ENCODE measurements at regions not wholly inside any gene's neighbourhood (a gene's known extent, or its start where the extent isn't known, plus 50 kb on each side); places are given as distances from the start of the nearest gene placed in this dataset.

GRCh38 chr2:39858677-39859076 lies 79.6 kb upstream of the THUMPD2 start (continued):
- no peak for TF ChIP-seq ZSCAN18 (tag by site-specific recombination; IDR thresholded peaks at IDR 0.05)

- no peaks in the 10 kb centered on the region for H3K4me1 ChIP-seq (ENCODE audit: control insufficient read depth, insufficient read depth, low read length)
- H3K4me3 ChIP-seq (ENCODE audit: low read depth, low read length): no peak overlapping the region
- TF ChIP-seq ZNF555 (tag by site-specific recombination; conservative IDR thresholded peaks at IDR 0.05) (no peak), ZNF600 (tag by site-specific recombination; IDR thresholded peaks at IDR 0.05) (no peak), ZNF529 (tag by site-specific recombination; IDR thresholded peaks at IDR 0.05; ENCODE audit: insufficient replicate concordance) (no peak), BCL11A (tag by site-specific recombination; IDR thresholded peaks at IDR 0.05; ENCODE audit: low read depth) (no peak), ZNF521 (tag by site-specific recombination; IDR thresholded peaks at IDR 0.05) (no peak), ZNF148 (tag by site-specific recombination; IDR thresholded peaks at IDR 0.05; ENCODE audit: borderline replicate concordance) (no peak), ZNF776 (tag by site-specific recombination; IDR thresholded peaks at IDR 0.05; ENCODE audit: borderline replicate concordance) (no peak), ZNF629 (tag by site-specific recombination; IDR thresholded peaks at IDR 0.05) (no peak), ZNF449 (tag by site-specific recombination; IDR thresholded peaks at IDR 0.05) (no peak), KLF7 (tag by site-specific recombination; IDR thresholded peaks at IDR 0.05; ENCODE audit: borderline replicate concordance) (no peak), ZNF211 (tag by site-specific recombination; IDR thresholded peaks at IDR 0.05; ENCODE audit: low read depth) (no peak), ZNF560 (tag by site-specific recombination; IDR thresholded peaks at IDR 0.05; ENCODE audit: borderline replicate concordance) (no peak), EGR2 (tag by site-specific recombination; IDR thresholded peaks at IDR 0.05; ENCODE audit: low read depth) (no peak), ZNF174 (tag by site-specific recombination; IDR thresholded peaks at IDR 0.05) (no peak), HOXC10 (CRISPR knock-in tag; IDR thresholded peaks at IDR 0.05) (no peak)
- H3K36me3 ChIP-seq (ENCODE audit: control insufficient read depth in 2 of 2, insufficient read depth in 1 of 2, low read length in 2 of 2): no peaks in the 10 kb centered on the region
- no peaks in the 10 kb centered on the region for H3K9me3 ChIP-seq (ENCODE audit: control insufficient read depth, insufficient read depth, low read depth, low read length)
- CTCF ChIA-PET: no interaction called here
- POLR2A ChIA-PET: interaction anchor here (0.5 kb wide), 1 partner anchor 19 kb away, joined by 3 read pairs; no protein-coding TSS in a partner anchor
- H3K27ac ChIP-seq (ENCODE audit: extremely low read depth, low read depth, low read length): no peak overlapping the region
These were observed 76.8 kb upstream of the THUMPD2 start for GRCh38 chr2:39855856-39856255.

GRCh38 chr2:39854771-39855170 lies 75.7 kb upstream of the THUMPD2 start:
- ChIA-PET CTCF (interaction anchor here (0.6 kb wide), 1 partner anchor 1642 kb away, joined by 4 read pairs; no protein-coding TSS in a partner anchor), POLR2A (no interaction called here)
- Histone ChIP-seq H3K27ac (ENCODE audit: extremely low read depth, low read depth, low read length) (no peak overlapping the region), H3K9me3 (ENCODE audit: control insufficient read depth, insufficient read depth, low read depth, low read length) (no peaks in the 10 kb centered on the region), H3K4me3 (ENCODE audit: low read depth, low read length) (no peak overlapping the region), H3K4me1 (ENCODE audit: control insufficient read depth, insufficient read depth, low read length) (no peaks in the 10 kb centered on the region), H3K36me3 (ENCODE audit: control insufficient read depth in 2 of 2, insufficient read depth in 1 of 2, low read length in 2 of 2) (no peaks in the 10 kb centered on the region)
- TF ChIP-seq ZNF629 (tag by site-specific recombination; IDR thresholded peaks at IDR 0.05) (no peak), MYNN (tag by site-specific recombination; IDR thresholded peaks at IDR 0.05; ENCODE audit: borderline replicate concordance) (no peak), ZNF548 (tag by site-specific recombination; IDR thresholded peaks at IDR 0.05) (no peak), MZF1 (tag by site-specific recombination; IDR thresholded peaks at IDR 0.05; ENCODE audit: borderline replicate concordance) (no peak), TCF7L2 (IDR thresholded peaks at IDR 0.05; ENCODE audit: borderline replicate concordance, low read depth, low read length) (no peak), ZNF571 (tag by site-specific recombination; IDR thresholded peaks at IDR 0.05) (no peak), FEZF1 (tag by site-specific recombination; IDR thresholded peaks at IDR 0.05) (no peak), ZNF623 (tag by site-specific recombination; IDR thresholded peaks at IDR 0.05) (no peak), ZNF16 (tag by site-specific recombination; IDR thresholded peaks at IDR 0.05; ENCODE audit: low read depth) (no peak), ZNF529 (tag by site-specific recombination; IDR thresholded peaks at IDR 0.05; ENCODE audit: insufficient replicate concordance) (no peak), ZNF157 (tag by site-specific recombination; IDR thresholded peaks at IDR 0.05) (no peak), ZNF843 (tag by site-specific recombination; IDR thresholded peaks at IDR 0.05) (no peak), ZNF596 (tag by site-specific recombination; IDR thresholded peaks at IDR 0.05) (no peak), KLF1 (tag by site-specific recombination; IDR thresholded peaks at IDR 0.05) (no peak), ZNF626 (tag by site-specific recombination; IDR thresholded peaks at IDR 0.05) (no peak), IKZF3 (tag by site-specific recombination; IDR thresholded peaks at IDR 0.05) (no peak)
